Mucosa of rectum (tissue), 2 donors: ENCODE measurements at regions not wholly inside any gene's neighbourhood (a gene's known extent, or its start where the extent isn't known, plus 50 kb on each side); places are given as distances from the start of the nearest gene placed in this dataset.
"Not testable (repeated sequence)": the region's sequence is repeated elsewhere in the genome, so short reads cannot be mapped to it uniquely, and the experiment has no call there.

Source experiments
- H3K27ac ChIP-seq, 2 donors: one replicate each; pipeline ENCODE4 v1.7.0; 2013; ENCODE audit warnings: inconsistent platforms in 2 of 2, low read depth in 2 of 2, low read length in 2 of 2
- H3K27me3 ChIP-seq, 2 donors: one replicate each; pipeline ENCODE4 v1.7.0; 2013; ENCODE audit warnings: low read length in 2 of 2; ENCODE audit not compliant: control insufficient read depth in 2 of 2, insufficient read depth in 2 of 2
- H3K36me3 ChIP-seq, 2 donors: one replicate each; pipeline ENCODE4 v1.7.0; 2013; ENCODE audit warnings: low read length in 2 of 2; ENCODE audit not compliant: control insufficient read depth in 2 of 2, insufficient read depth in 2 of 2
- H3K4me1 ChIP-seq, 2 donors: one replicate each; pipeline ENCODE4 v1.7.0; 2013; ENCODE audit warnings: low read length in 2 of 2, mild to moderate bottlenecking in 1 of 2; ENCODE audit not compliant: control insufficient read depth in 2 of 2, insufficient read depth in 2 of 2
- H3K4me3 ChIP-seq, 2 donors: one replicate each; pipeline ENCODE4 v1.7.0; 2013; ENCODE audit warnings: low read length in 2 of 2
- H3K9ac ChIP-seq, 2 donors: one replicate each; pipeline ENCODE4 v1.7.0; 2013; ENCODE audit warnings: low read length in 2 of 2, low read depth in 1 of 2, mild to moderate bottlenecking in 1 of 2
- H3K9me3 ChIP-seq, 2 donors: one replicate each; pipeline ENCODE4 v1.7.0; 2013; ENCODE audit warnings: low read length in 2 of 2; ENCODE audit not compliant: control insufficient read depth in 2 of 2
- donor health status: healthy.
- donor health status: Normal muscosa, but diverticular disease.

DNA sequence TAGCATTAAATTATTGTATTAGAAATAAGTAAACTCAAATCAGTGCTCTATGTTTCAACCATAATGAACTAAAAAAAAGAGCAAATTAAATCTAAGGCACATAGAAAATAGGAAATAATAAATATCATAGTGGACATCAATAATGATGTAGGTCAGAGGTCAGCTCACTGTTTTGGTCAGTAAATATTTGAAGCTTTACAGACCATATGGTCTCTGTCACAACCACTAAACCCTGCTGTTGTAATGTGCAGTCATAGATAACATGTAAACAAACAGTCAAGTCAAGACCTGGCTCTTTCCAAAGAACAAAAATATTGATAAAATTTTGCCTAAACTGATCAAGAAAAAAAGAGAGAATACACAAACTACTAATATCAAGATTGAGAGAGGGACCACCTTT, 615.0 kb downstream of the SH2D4B start:
- H3K27ac ChIP-seq = no peak overlapping the region
- no peaks in the 10 kb centered on the region for H3K9me3 ChIP-seq
- no peaks in the 10 kb centered on the region for H3K4me1 ChIP-seq
- H3K27me3 ChIP-seq = no peaks in the 10 kb centered on the region
- H3K9ac ChIP-seq = no peak overlapping the region
- no peaks in the 10 kb centered on the region for H3K36me3 ChIP-seq
- no peak overlapping the region for H3K4me3 ChIP-seq

DNA sequence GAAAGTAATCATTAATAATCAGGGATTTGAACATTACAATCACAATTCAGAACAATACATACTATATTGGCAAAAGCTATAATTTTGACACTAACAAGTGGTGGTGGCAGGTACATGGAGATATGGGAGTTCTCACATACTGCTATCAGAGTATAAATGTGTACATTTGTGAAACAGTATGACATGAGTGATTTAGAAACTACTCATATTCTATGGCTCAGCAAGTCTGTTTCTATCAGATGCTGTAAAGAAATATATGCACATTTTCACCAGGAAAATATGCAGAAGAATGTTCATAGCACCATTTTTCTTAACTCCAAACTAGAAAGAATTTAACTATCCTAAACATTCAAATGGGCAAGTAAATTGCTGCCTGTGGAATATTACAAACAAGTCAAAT, 620.0 kb downstream of the SH2D4B start:
- H3K27ac ChIP-seq = no peak overlapping the region
- no peaks in the 10 kb centered on the region for H3K27me3 ChIP-seq
- H3K4me1 ChIP-seq = no peaks in the 10 kb centered on the region
- no peaks in the 10 kb centered on the region for H3K36me3 ChIP-seq
- H3K4me3 ChIP-seq = no peak overlapping the region
- no peak overlapping the region for H3K9ac ChIP-seq
- no peaks in the 10 kb centered on the region for H3K9me3 ChIP-seq

DNA sequence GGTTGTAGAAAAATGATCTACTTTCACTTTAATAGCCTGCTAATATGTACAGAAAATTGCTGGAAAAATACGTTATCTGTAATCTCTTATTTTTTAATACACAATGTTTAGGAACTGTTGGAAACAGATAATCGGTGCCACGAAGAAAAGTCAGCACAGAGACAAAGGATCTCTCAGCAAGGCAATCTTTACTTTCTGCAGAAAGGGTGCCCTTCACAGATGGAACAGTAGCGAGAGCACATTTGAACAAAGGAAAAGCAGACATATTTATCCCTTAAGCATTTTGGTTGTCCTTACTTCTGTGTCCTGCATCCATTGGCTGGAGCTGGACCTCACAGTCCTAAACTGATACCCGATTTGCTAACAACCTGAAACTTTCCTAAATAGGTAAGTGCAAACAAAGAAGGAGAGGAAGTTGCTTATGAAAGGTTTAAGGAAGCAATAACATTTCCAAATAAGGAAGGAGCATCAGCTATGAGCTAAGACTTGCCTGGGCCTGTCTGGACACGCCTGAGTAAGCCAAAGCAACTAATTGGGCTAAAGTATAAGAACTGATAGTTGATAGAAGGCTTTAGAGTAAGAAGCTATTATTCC, 640.0 kb downstream of the SH2D4B start:
- H3K36me3 ChIP-seq = no peaks in the 10 kb centered on the region
- no peaks in the 10 kb centered on the region for H3K9me3 ChIP-seq
- H3K27ac ChIP-seq = no peak overlapping the region
- H3K9ac ChIP-seq = no peak overlapping the region
- H3K4me3 ChIP-seq = no peak overlapping the region
- no peaks in the 10 kb centered on the region for H3K27me3 ChIP-seq
- H3K4me1 ChIP-seq = no peaks in the 10 kb centered on the region

GRCh38 chr10:81179324-81179723, 641.6 kb downstream of the SH2D4B start:
- H3K27me3 ChIP-seq = no peaks in the 10 kb centered on the region
- H3K4me1 ChIP-seq = no peaks in the 10 kb centered on the region

DNA sequence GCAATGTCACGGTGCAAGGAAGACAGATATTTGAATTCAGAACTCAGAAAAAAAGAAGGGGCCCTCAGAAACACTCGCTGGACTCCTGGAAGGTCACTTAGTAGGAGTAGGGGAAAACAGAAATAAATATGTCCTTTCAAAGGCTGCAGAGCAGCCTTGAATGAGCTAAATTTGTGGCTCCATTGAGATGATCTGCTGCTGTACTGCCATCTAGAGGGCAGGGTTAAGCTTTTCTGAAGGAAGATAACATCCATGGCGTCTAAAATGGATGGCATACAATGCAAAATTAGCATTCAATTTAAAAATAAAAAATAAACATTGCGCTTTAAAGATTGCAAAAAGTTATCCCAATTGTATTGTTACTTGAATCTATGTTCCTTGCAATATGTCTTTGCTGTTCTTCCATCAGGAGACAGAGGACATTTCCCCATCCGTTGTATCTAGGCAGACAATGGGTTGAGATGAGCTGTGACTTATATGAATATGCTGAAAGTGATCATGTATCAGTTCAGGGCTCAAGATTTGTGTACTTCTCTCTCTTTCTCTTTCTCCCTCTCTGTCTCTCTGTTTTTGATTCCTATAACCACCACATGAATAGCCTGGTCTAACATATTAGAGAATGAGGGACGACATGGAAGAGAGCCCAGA, 642.2 kb downstream of the SH2D4B start:
- Histone ChIP-seq H3K9ac (no peak overlapping the region), H3K27me3 (no peaks in the 10 kb centered on the region), H3K4me3 (no peak overlapping the region), H3K27ac (no peak overlapping the region), H3K9me3 (no peaks in the 10 kb centered on the region), H3K4me1 (no peaks in the 10 kb centered on the region), H3K36me3 (no peaks in the 10 kb centered on the region)

More at GRCh38 chr10:81179324-81179723, 641.6 kb downstream of the SH2D4B start:
- no peaks in the 10 kb centered on the region for H3K9me3 ChIP-seq
- H3K9ac ChIP-seq = no peak overlapping the region
- H3K4me3 ChIP-seq = no peak overlapping the region
- H3K27ac ChIP-seq = no peak overlapping the region
- H3K36me3 ChIP-seq = no peaks in the 10 kb centered on the region

DNA sequence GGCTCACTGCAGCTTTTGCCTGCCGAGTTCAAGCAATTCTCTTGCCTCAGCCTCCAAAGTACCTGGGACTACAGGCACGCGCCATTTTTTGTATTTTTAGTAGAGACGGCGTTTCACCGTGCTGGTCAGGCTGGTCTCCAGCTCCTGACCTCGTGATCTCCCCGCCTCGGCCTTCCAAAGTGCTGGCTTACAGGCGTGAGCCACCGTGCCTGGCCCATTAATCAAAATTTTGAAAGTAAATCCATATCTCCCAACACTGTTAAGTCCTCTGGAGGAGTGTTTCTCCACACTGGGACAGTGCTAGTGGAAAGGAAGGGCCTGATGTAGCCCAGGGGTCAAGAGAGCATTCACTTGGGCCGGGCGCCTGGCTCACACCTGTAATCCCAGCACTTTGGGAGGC, 644.6 kb downstream of the SH2D4B start:
- Histone ChIP-seq H3K27me3 (no peaks in the 10 kb centered on the region), H3K27ac (no peak overlapping the region), H3K9ac (no peak overlapping the region), H3K9me3 (no peaks in the 10 kb centered on the region), H3K36me3 (no peaks in the 10 kb centered on the region), H3K4me1 (no peaks in the 10 kb centered on the region), H3K4me3 (no peak overlapping the region)

DNA sequence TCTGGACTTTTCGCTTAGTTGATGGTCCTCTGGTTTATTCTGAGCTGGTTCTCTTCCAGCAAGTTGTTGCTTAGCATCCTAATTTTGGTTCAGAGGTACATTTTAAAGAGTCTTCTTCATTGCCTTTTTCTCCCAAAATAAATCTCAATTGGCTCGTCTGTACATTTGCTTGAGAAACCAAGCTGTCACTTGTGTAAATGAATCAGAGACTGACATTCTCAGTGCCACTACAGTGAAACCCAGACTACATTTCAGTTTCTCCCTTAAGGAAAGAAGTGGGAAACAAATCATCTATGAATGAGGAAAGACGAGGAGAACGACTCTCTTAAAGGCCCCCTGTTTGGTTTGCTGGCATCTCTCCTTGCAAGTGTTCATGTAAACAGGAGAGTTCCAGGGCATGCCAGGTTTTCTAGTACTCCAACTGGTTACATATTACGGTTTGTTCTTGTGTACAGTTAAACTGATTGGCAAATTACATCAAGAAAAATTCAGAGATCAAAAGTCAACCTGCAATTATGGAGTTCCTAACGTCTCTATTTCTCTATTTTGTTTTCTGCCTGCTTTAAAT, 654.6 kb downstream of the SH2D4B start:
- Histone ChIP-seq H3K4me3 (no peak overlapping the region), H3K27ac (no peak overlapping the region), H3K4me1 (no peaks in the 10 kb centered on the region), H3K27me3 (no peaks in the 10 kb centered on the region), H3K9me3 (no peaks in the 10 kb centered on the region), H3K36me3 (no peaks in the 10 kb centered on the region), H3K9ac (no peak overlapping the region)

- Histone ChIP-seq H3K27ac (no peak overlapping the region), H3K4me1 (no peaks in the 10 kb centered on the region), H3K4me3 (no peak overlapping the region), H3K36me3 (no peaks in the 10 kb centered on the region), H3K9me3 (no peaks in the 10 kb centered on the region), H3K9ac (no peak overlapping the region), H3K27me3 (no peaks in the 10 kb centered on the region)
These were observed 663.1 kb downstream of the SH2D4B start for GRCh38 chr10:81200801-81201200.

DNA sequence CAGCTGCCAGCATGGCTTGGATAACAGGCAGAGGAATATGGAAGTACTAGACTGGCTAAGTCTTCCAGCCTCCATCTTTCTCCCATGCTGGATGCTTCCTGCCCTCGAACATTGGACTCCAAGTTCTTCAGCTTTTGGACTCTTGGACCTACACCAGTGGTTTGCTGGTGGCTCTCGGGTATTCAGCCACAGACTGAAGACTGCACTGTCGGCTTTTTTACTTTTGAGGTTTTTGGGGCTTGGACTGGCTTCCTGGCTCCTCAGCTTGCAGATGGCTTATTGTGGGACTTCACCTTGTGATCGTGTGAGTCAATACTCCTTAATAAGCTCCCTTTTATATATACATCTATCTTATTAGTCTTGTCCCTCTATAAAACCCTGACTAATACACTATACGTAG, 667.6 kb upstream of the NRG3 start:
- H3K4me1 ChIP-seq, H3K36me3 ChIP-seq, H3K9ac ChIP-seq, H3K9me3 ChIP-seq, H3K4me3 ChIP-seq, H3K27me3 ChIP-seq, H3K27ac ChIP-seq: not testable (repeated sequence)

GRCh38 chr10:81213370-81213769, 661.6 kb upstream of the NRG3 start:
- Histone ChIP-seq H3K9ac (no peak overlapping the region), H3K4me3 (no peak overlapping the region), H3K27ac (no peak overlapping the region), H3K9me3 (no peaks in the 10 kb centered on the region), H3K27me3 (no peaks in the 10 kb centered on the region), H3K36me3 (no peaks in the 10 kb centered on the region), H3K4me1 (no peaks in the 10 kb centered on the region)
